Kidney epithelial cell (primary cell): ENCODE measurements at regions not wholly inside any gene's neighbourhood (a gene's known extent, or its start where the extent isn't known, plus 50 kb on each side); places are given as distances from the start of the nearest gene placed in this dataset.

Source experiments
- DNase-seq: peaks from one replicate; pipeline ENCODE4 v3.0.0-alpha.2; 2010; ENCODE audit warnings: low read depth
- H3K27me3 ChIP-seq: 2 replicates; pipeline ENCODE4 v1.6.0; 2011; ENCODE audit warnings: low read length; ENCODE audit not compliant: control insufficient read depth, insufficient read depth
- H3K36me3 ChIP-seq: 2 replicates; pipeline ENCODE4 v1.5.1; 2011; ENCODE audit warnings: low read length; ENCODE audit not compliant: control insufficient read depth, insufficient read depth
- H3K4me3 ChIP-seq: 2 replicates; pipeline ENCODE4 v1.5.1; 2011; ENCODE audit warnings: low read depth, mild to moderate bottlenecking, control low read depth, low read length
- TF ChIP-seq, protein P1 (sequence below): IDR thresholded peaks from 2 replicates; pipeline ENCODE4 v1.5.1; 2011; ENCODE audit warnings: mild to moderate bottlenecking, moderate library complexity, low read length, control low read depth, inconsistent platforms; ENCODE audit not compliant: insufficient read depth, poor library complexity, severe bottlenecking

DNA sequence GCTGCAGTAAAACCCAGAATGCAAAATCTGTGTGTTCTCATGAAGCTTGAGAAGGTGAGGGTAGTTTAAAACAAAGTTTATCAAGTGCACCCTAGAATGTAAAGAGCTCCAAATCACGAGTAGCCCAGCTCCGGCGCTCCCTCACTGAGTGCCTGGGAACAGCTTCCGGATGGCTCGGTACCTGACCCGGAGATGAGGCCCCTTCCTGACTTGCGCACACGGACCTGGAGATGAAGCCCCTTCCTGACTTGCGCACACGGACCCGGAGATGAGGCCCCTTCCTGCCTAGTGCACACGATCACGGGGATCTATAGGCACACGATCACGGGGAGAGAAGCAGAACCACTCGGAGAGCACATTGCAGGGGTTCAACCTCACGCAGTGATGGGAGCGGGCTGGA, 322.1 kb upstream of the RNF32 start:
- DNase-seq, result no peak
- TF ChIP-seq, protein P1, sequence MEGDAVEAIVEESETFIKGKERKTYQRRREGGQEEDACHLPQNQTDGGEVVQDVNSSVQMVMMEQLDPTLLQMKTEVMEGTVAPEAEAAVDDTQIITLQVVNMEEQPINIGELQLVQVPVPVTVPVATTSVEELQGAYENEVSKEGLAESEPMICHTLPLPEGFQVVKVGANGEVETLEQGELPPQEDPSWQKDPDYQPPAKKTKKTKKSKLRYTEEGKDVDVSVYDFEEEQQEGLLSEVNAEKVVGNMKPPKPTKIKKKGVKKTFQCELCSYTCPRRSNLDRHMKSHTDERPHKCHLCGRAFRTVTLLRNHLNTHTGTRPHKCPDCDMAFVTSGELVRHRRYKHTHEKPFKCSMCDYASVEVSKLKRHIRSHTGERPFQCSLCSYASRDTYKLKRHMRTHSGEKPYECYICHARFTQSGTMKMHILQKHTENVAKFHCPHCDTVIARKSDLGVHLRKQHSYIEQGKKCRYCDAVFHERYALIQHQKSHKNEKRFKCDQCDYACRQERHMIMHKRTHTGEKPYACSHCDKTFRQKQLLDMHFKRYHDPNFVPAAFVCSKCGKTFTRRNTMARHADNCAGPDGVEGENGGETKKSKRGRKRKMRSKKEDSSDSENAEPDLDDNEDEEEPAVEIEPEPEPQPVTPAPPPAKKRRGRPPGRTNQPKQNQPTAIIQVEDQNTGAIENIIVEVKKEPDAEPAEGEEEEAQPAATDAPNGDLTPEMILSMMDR, result no peak
- H3K27me3 ChIP-seq, result no peaks in the 10 kb centered on the region
- H3K4me3 ChIP-seq, result no peak overlapping the region
- H3K36me3 ChIP-seq, result no peaks in the 10 kb centered on the region

DNA sequence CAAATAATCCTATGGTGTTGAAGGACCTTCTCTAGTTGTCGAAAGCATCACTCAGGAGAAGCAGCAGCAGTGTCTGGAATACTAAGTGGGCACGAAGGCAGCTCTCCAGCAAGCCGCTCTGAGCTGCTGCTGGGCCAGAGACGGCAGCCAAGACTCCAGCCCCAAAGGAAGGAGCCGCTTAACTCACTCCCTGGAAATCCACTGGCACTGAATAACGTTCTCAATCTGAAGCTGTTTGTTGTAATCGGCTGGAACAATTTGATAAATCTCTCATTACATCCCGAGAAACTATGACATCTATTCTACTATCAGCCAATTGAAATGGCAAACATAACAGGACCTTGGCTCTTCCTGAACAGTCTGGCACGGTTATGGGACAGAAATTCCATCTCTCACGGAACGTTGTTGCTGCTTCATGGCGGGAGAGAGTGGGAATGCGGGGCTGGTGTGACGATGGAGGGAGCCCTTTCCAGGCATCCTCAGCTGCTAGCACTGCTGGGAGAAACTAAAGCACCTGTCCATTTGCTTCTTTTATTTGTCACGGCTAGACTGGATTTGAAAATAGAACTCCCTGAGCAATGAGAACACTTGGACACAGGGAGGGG, 331.5 kb upstream of the RNF32 start:
- TF ChIP-seq, protein P1, result no peak
- Histone ChIP-seq H3K27me3 (no peaks in the 10 kb centered on the region), H3K4me3 (no peak overlapping the region), H3K36me3 (no peaks in the 10 kb centered on the region)
- no peak for DNase-seq

DNA sequence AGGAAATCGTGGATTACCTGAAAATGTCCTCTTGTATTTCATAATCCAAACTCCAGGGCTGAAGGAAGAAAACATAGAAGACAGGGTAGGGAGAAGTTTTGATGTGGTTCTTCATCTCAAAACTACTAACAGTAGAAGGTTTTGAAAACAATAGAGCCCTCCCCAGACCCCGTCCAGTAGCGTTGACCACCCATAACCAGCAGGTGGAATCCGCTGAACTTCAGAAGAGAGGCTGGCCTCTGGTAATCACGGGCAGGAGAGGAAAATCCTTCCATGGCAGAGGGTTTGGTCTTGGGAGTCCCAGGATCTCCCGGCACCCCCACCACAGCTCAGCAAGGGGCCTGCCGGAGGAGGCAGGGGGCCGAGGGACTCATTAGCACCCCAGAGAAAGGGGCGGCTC, 333.4 kb upstream of the RNF32 start:
- Histone ChIP-seq H3K36me3 (no peaks in the 10 kb centered on the region), H3K27me3 (no peaks in the 10 kb centered on the region), H3K4me3 (no peak overlapping the region)
- TF ChIP-seq, protein P1, result no peak
- DNase-seq, result no peak

DNA sequence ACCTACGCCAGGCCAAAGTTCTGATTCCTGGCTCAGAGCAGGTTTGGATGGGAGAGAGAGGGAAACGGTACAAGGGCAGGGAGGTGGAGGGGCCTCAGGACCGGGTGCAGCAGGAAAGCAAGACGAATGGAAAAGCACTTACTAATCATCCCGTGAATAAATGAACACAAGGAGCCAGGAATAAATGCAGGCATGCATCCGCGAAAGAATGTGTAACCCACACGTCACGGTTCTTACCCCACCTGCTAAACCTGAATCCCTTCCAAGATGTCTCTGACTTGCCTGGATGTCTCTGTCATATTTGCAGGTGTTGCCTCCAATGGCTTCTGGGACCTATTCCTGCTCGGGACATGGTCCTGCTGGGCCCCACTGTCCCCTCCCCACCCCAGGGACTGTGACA, 335.2 kb upstream of the RNF32 start:
- TF ChIP-seq, protein P1, result no peak
- Histone ChIP-seq H3K36me3 (no peaks in the 10 kb centered on the region), H3K4me3 (no peak overlapping the region), H3K27me3 (no peaks in the 10 kb centered on the region)
- DNase-seq, result no peak

DNA sequence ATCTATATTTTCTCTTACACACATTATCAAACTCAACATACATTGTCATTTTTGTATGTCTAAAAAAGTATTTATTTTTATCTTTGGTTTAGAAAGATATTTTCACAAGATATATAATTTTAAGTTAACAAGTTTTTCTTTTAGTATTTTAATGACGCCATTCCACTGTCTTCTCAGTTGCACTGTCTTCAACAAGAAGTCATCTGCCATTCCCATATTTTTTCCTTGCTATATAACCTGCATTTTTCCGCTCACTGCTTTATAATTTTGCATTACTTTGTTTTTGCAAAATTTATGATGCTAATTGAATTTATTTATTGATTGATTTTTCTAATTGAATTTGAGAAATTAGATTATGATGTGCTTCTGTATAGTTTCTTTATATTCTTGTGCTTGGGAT, 357.8 kb upstream of the RNF32 start:
- no peaks in the 10 kb centered on the region for H3K36me3 ChIP-seq
- TF ChIP-seq, protein P1, result no peak
- no peak overlapping the region for H3K4me3 ChIP-seq
- H3K27me3 ChIP-seq, result no peaks in the 10 kb centered on the region
- DNase-seq, result no peak

DNA sequence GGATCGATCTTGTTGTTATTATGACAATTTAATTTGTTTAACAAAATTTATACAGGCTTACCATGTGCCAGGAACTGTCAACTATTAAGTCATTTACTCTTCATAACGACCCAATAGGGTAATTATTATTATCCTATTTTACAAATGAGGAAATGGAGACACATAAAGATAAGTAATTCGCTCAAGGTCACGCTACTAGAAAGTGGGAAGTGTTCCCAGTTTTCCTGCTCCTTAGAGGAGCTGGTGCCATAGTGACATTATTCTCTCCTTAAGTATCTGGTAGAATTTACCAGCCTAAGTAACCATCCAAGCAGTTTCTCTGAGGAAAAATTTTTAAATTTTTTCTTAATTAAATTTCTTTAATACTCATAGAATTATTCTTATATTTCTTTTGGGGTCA, 360.9 kb upstream of the RNF32 start:
- no peak overlapping the region for H3K4me3 ChIP-seq
- H3K36me3 ChIP-seq, result no peaks in the 10 kb centered on the region
- TF ChIP-seq, protein P1, result no peak
- H3K27me3 ChIP-seq, result no peaks in the 10 kb centered on the region
- DNase-seq, result no peak
